Stimulated activated CD8-positive, alpha-beta memory T cell treated with anti-CD3 and anti-CD28 coated beads, Interleukin-7, amount 100 ng/mL, for 1 hour (primary cell): ENCODE measurements at regions not wholly inside any gene's neighbourhood (a gene's known extent, or its start where the extent isn't known, plus 50 kb on each side); places are given as distances from the start of the nearest gene placed in this dataset.

Experiments used
- DNase-seq, 2 donors: peaks; one replicate each; pipeline ENCODE4 v3.0.0-alpha.2; 2020; ENCODE audit warnings: low read depth in 2 of 2

- no peak for DNase-seq
These were observed 71.3 kb downstream of the CPN2 start for GRCh38 chr3:194279701-194280360.

GRCh38 chr3:194280777-194281176, 70.4 kb downstream of the CPN2 start:
- no peak for DNase-seq

GRCh38 chr3:194281306-194281705, 69.8 kb downstream of the CPN2 start:
- DNase-seq: no peak

- no peak for DNase-seq
These were observed 69.4 kb downstream of the CPN2 start for GRCh38 chr3:194281766-194282165.

GRCh38 chr3:194282436-194283122, 68.5 kb downstream of the CPN2 start:
- DNase-seq: no peak

GRCh38 chr3:194283221-194284006, 67.7 kb downstream of the CPN2 start:
- no peak for DNase-seq

- no peak for DNase-seq
These were observed 66.8 kb downstream of the CPN2 start for GRCh38 chr3:194284351-194284750.

GRCh38 chr3:194285024-194285849, 65.9 kb downstream of the CPN2 start:
- DNase-seq: no peak

- no peak for DNase-seq
These were observed 65.3 kb downstream of the CPN2 start for GRCh38 chr3:194285850-194286197.

- no peak for DNase-seq
These were observed 64.6 kb downstream of the CPN2 start for GRCh38 chr3:194286375-194287146.

GRCh38 chr3:194287374-194287773, 63.8 kb downstream of the CPN2 start:
- no peak for DNase-seq

GRCh38 chr3:194287977-194288706, 63.0 kb downstream of the CPN2 start:
- no peak for DNase-seq
